ENCODE measurements at regions not wholly inside any gene's neighbourhood (a gene's known extent, or its start where the extent isn't known, plus 50 kb on each side); places are given as distances from the start of the nearest gene placed in this dataset.

GRCh38 chr14:71416392-71416791 lies 509.1 kb downstream of the PCNX1 start:
- WGBS, 2 donors = 91 to 94% methylated on average over 3 of the region's 3 CpGs
- no peak overlapping the region for H3K4me3 ChIP-seq (ENCODE audit: low read depth, poor library complexity, severe bottlenecking)
- intact Hi-C loops (cut with DNase I; ENCODE audit: low total_unique reads) = no loop called here
- DNase-seq (ENCODE audit: low spot score in 2 of 2) = no peak
- TF ChIP-seq CTCF (IDR thresholded peaks at IDR 0.05) (no peak), POLR2A (IDR thresholded peaks at IDR 0.05) (no peak)

- DNase-seq (ENCODE audit: low spot score in 2 of 2) = no peak
- 58 to 72% methylated on average over 10 of the region's 10 CpGs for WGBS, 2 donors
Observed at GRCh38 chr14:71418532-71419245, 511.4 kb downstream of the PCNX1 start.

GRCh38 chr14:71423481-71423880 lies 508.7 kb upstream of the RGS6 start:
- no peak for DNase-seq (ENCODE audit: low spot score in 2 of 2)
- 81 to 88% methylated on average over 2 of the region's 2 CpGs for WGBS, 2 donors
- intact Hi-C loops (cut with DNase I; ENCODE audit: low total_unique reads) = no loop called here
- TF ChIP-seq POLR2A (IDR thresholded peaks at IDR 0.05) = no peak
- no peak for TF ChIP-seq CTCF (IDR thresholded peaks at IDR 0.05)
- no peak overlapping the region for H3K4me3 ChIP-seq (ENCODE audit: low read depth, poor library complexity, severe bottlenecking)

More at GRCh38 chr14:71418532-71419245, 511.4 kb downstream of the PCNX1 start:
- no peak overlapping the region for H3K4me3 ChIP-seq (ENCODE audit: low read depth, poor library complexity, severe bottlenecking)
- no peak for TF ChIP-seq POLR2A (IDR thresholded peaks at IDR 0.05)
- no peak for TF ChIP-seq CTCF (IDR thresholded peaks at IDR 0.05)
- intact Hi-C loops (cut with DNase I; ENCODE audit: low total_unique reads) = no loop called here

GRCh38 chr14:71424941-71425340 lies 507.3 kb upstream of the RGS6 start:
- no peak for TF ChIP-seq POLR2A (IDR thresholded peaks at IDR 0.05)
- TF ChIP-seq CTCF (IDR thresholded peaks at IDR 0.05) = no peak
- no peak overlapping the region for H3K4me3 ChIP-seq (ENCODE audit: low read depth, poor library complexity, severe bottlenecking)
- DNase-seq (ENCODE audit: low spot score in 2 of 2) = no peak
- intact Hi-C loops (cut with DNase I; ENCODE audit: low total_unique reads) = no loop called here

- no peak overlapping the region for H3K4me3 ChIP-seq (ENCODE audit: low read depth, poor library complexity, severe bottlenecking)
- 97 to 99% methylated on average over 2 of the region's 2 CpGs for WGBS, 2 donors
- TF ChIP-seq POLR2A (IDR thresholded peaks at IDR 0.05) (no peak), CTCF (IDR thresholded peaks at IDR 0.05) (no peak)
- intact Hi-C loops (cut with DNase I; ENCODE audit: low total_unique reads) = no loop called here
- DNase-seq (ENCODE audit: low spot score in 2 of 2) = no peak
Observed at GRCh38 chr14:71426001-71426400, 506.2 kb upstream of the RGS6 start.

GRCh38 chr14:71429902-71430301 lies 502.3 kb upstream of the RGS6 start:
- TF ChIP-seq POLR2A (IDR thresholded peaks at IDR 0.05) (no peak), CTCF (IDR thresholded peaks at IDR 0.05) (no peak)
- DNase-seq (ENCODE audit: low spot score in 2 of 2) = no peak
- intact Hi-C loops (cut with DNase I; ENCODE audit: low total_unique reads) = no loop called here
- no peak overlapping the region for H3K4me3 ChIP-seq (ENCODE audit: low read depth, poor library complexity, severe bottlenecking)

Data from lower leg skin (tissue), 4 donors.